ENCODE measurements at regions not wholly inside any gene's neighbourhood (a gene's known extent, or its start where the extent isn't known, plus 50 kb on each side); places are given as distances from the start of the nearest gene placed in this dataset.

GRCh38 chr3:26521261-26521660 is 101.3 kb upstream of the LRRC3B start:
- Mint-ChIP-seq H3K27ac (no peak overlapping the region), H3K4me1 (no peaks in the 10 kb centered on the region), H3K27me3 (no peaks in the 10 kb centered on the region), H3K9me3 (peaks cover 23 to 33% of the 10 kb centered on the region in 2 donors), H3K4me3 (no peak overlapping the region)
- DNase-seq = no peak
- no peak for ATAC-seq

GRCh38 chr3:26522919-26523318 is 99.7 kb upstream of the LRRC3B start:
- Mint-ChIP-seq H3K27me3 (no peaks in the 10 kb centered on the region), H3K9me3 (peaks cover 21 to 35% of the 10 kb centered on the region in 2 donors), H3K27ac (no peak overlapping the region), H3K4me1 (no peaks in the 10 kb centered on the region), H3K4me3 (no peak overlapping the region)
- ATAC-seq = no peak
- no peak for DNase-seq

GRCh38 chr3:26525013-26525412 is 97.6 kb upstream of the LRRC3B start:
- Mint-ChIP-seq H3K27me3 (no peaks in the 10 kb centered on the region), H3K4me3 (no peak overlapping the region)
- ATAC-seq = no peak

GRCh38 chr3:26535151-26535550 is 87.4 kb upstream of the LRRC3B start:
- no peak for ATAC-seq

More at GRCh38 chr3:26525013-26525412, 97.6 kb upstream of the LRRC3B start:
- Mint-ChIP-seq H3K9me3 (peaks cover 25 to 29% of the 10 kb centered on the region in 2 donors), H3K27ac (no peak overlapping the region), H3K4me1 (no peaks in the 10 kb centered on the region)
- no peak for DNase-seq

GRCh38 chr3:26536955-26537354 is 85.6 kb upstream of the LRRC3B start:
- ATAC-seq = no peak
- no peaks in the 10 kb centered on the region for H3K27me3 Mint-ChIP-seq
- H3K27ac Mint-ChIP-seq = no peak overlapping the region

More at GRCh38 chr3:26535151-26535550, 87.4 kb upstream of the LRRC3B start:
- H3K27ac Mint-ChIP-seq = no peak overlapping the region
- H3K9me3 Mint-ChIP-seq = peaks cover 0 to 17% of the 10 kb centered on the region in 2 donors
- no peak overlapping the region for H3K4me3 Mint-ChIP-seq
- H3K4me1 Mint-ChIP-seq = no peaks in the 10 kb centered on the region
- DNase-seq = no peak
- H3K27me3 Mint-ChIP-seq = no peaks in the 10 kb centered on the region

GRCh38 chr3:26550413-26550812 is 72.2 kb upstream of the LRRC3B start:
- ATAC-seq = no peak
- Mint-ChIP-seq H3K9me3 (peaks cover 8 to 12% of the 10 kb centered on the region in 2 donors), H3K4me1 (no peaks in the 10 kb centered on the region), H3K27me3 (no peaks in the 10 kb centered on the region), H3K4me3 (no peak overlapping the region), H3K27ac (no peak overlapping the region)
- DNase-seq = no peak

More at GRCh38 chr3:26536955-26537354, 85.6 kb upstream of the LRRC3B start:
- Mint-ChIP-seq H3K9me3 (peaks cover 0 to 17% of the 10 kb centered on the region in 2 donors), H3K4me1 (no peaks in the 10 kb centered on the region), H3K4me3 (no peak overlapping the region)
- no peak for DNase-seq

- ATAC-seq (no peak), DNase-seq (no peak)
- Mint-ChIP-seq H3K27ac (no peak overlapping the region), H3K4me1 (no peaks in the 10 kb centered on the region), H3K27me3 (no peaks in the 10 kb centered on the region), H3K9me3 (no peaks in the 10 kb centered on the region), H3K4me3 (no peak overlapping the region)
These were observed 65.9 kb upstream of the LRRC3B start for GRCh38 chr3:26556637-26557036.

- H3K27me3 Mint-ChIP-seq = no peaks in the 10 kb centered on the region
- DNase-seq = no peak
- H3K9me3 Mint-ChIP-seq = no peaks in the 10 kb centered on the region
- no peak overlapping the region for H3K27ac Mint-ChIP-seq
- no peak for ATAC-seq
- no peaks in the 10 kb centered on the region for H3K4me1 Mint-ChIP-seq
- H3K4me3 Mint-ChIP-seq = no peak overlapping the region
These were observed 64.3 kb upstream of the LRRC3B start for GRCh38 chr3:26558257-26558656.

GRCh38 chr3:26559227-26559626 is 63.3 kb upstream of the LRRC3B start:
- Mint-ChIP-seq H3K4me1 (no peaks in the 10 kb centered on the region), H3K27me3 (no peaks in the 10 kb centered on the region), H3K27ac (no peak overlapping the region), H3K4me3 (no peak overlapping the region), H3K9me3 (no peaks in the 10 kb centered on the region)
- no peak for ATAC-seq
- no peak for DNase-seq

GRCh38 chr3:26560081-26560480 is 62.5 kb upstream of the LRRC3B start:
- H3K4me1 Mint-ChIP-seq = no peaks in the 10 kb centered on the region
- H3K27me3 Mint-ChIP-seq = no peaks in the 10 kb centered on the region
- no peak overlapping the region for H3K27ac Mint-ChIP-seq

GRCh38 chr3:26562021-26562768 is 60.4 kb upstream of the LRRC3B start:
- ATAC-seq (no peak), DNase-seq (no peak)
- no peaks in the 10 kb centered on the region for H3K9me3 Mint-ChIP-seq
- H3K4me3 Mint-ChIP-seq = no peak overlapping the region
- H3K27ac Mint-ChIP-seq = no peak overlapping the region
- no peaks in the 10 kb centered on the region for H3K27me3 Mint-ChIP-seq
- H3K4me1 Mint-ChIP-seq = no peaks in the 10 kb centered on the region

More at GRCh38 chr3:26560081-26560480, 62.5 kb upstream of the LRRC3B start:
- no peak for DNase-seq
- ATAC-seq = no peak
- H3K9me3 Mint-ChIP-seq = no peaks in the 10 kb centered on the region
- no peak overlapping the region for H3K4me3 Mint-ChIP-seq

All from stimulated activated naive CD8-positive, alpha-beta T cell treated with anti-CD3 and anti-CD28 coated beads, Interleukin-15, amount 100 ng/mL, for 72 hours (primary cell).